Eye (tissue), 1 donor: ENCODE measurements at regions not wholly inside any gene's neighbourhood (a gene's known extent, or its start where the extent isn't known, plus 50 kb on each side); places are given as distances from the start of the nearest gene placed in this dataset.
A peak's percentile ranks its signal among the peaks of the same experiment; 100 is the strongest.
"Not testable (repeated sequence)": the region's sequence is repeated elsewhere in the genome, so short reads cannot be mapped to it uniquely, and the experiment has no call there.

Experiments
- DNase-seq: peaks from one replicate; pipeline ENCODE4 v3.0.0-alpha.2; 2015

DNA sequence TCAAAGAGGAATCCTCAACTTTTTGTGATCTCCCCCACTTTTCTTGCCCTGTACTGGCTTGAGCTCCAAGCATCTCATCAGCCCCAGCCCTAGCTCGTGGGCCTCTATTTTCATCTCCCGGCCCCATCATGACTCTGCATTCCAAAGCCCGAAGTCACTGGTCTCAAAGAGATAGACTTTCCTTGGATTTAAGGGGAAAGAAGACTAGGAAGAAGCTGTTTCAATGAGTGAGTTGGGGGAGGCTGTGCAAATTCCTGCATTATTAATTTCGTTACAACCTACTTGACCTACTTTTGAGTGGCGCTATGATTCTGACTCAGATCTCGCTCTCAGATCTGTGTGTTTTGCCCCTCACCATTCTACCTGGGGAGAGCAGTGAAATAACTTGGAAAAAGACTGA is 266.6 kb upstream of the TBL1XR1 start:
- DNase-seq: peak; percentile 49

DNA sequence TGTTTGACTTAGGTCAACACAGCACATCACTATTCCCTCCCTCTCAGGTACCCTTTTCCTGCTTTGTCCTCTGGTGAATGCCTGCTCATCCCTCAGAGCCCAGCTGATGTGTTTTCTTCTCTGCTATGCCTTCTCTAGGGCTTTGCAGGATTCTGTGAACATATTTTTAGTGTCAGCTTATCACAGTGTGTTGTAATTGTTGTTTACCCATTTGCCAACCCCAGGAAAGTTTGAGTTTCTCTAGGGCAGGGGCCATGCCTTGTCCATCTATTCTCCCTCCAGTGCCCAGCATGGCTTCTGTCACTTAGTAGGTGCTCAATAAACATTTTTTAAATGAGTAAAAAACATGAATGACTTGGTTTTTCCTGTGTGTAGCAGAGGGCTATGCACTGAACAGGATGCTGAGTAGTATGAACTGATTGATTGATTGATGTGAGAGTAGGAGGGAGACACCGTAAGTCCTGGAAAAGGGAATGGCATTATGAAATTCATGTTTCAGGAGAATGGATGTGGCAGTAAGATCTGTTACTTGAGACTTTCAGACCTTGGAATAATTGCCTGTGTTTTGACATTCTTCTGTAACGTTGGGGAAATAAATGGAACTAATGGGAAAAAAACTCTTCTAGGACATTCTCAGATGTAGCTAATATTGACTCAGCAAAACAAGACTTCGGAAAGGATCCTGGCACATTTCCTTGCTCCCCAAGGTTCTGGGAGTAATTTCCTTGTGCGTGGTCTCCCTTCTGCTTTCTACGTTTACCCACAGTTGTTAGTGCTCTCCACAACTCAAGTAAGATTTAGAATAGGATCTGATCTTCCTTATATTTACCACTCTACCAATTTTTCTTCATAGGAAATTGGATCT is 267.3 kb upstream of the TBL1XR1 start:
- no peak for DNase-seq

DNA sequence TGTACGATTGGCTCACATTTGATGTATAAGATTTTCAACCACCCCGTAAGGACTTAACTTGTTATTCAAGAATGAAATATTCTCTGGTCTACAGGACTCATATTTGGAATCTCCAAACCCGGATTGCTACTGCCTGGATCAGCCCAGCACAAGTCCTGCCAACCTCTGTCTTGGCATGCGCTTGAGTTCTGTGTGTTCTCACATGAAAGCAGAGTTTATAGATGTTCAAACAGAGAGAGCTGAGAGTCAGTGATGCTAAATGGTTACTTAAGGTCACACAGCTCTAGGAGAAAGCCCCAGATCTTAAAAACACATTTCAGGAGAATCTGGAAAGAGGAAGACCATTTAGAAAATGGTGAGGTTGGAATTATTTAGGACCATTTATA is 268.0 kb upstream of the TBL1XR1 start:
- no peak for DNase-seq

DNA sequence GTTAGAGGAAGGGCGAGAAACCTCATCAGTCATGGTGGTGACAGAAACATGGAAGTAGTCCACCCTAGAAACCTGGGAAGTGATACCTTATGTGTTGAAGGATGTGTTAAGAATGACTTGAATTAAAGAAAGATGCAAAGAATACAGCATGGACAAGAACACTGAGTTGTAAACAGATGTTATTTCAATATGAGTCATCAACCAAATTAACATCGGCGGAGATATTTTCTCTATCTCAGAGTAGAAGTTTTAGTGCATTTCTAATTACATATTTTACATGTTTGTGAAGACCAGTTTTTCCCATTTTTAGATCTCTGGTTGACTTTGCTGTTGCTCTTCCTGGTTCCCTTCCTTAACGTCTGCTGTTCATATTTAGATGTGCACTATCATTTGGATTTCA is 268.8 kb upstream of the TBL1XR1 start:
- DNase-seq: no peak

DNA sequence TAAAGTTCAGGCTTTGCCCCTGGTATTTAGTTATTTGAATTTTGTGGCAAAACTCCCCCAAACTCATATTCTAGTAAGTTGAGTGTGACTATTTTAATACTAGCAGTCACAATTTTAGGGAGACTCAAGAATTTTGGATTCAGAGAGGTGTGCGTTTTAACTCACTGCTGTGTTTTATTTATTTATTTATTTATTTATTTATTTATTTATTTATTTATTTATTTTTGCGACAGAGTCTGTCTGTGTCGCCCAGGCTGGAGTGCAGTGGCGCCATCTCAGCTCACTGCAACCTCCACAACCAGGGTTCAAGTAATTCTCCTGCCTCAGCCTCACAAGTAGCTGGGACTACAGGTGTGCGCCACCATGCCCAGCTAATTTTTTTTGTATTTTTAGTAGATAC is 269.3 kb upstream of the TBL1XR1 start:
- DNase-seq: not testable (repeated sequence)

DNA sequence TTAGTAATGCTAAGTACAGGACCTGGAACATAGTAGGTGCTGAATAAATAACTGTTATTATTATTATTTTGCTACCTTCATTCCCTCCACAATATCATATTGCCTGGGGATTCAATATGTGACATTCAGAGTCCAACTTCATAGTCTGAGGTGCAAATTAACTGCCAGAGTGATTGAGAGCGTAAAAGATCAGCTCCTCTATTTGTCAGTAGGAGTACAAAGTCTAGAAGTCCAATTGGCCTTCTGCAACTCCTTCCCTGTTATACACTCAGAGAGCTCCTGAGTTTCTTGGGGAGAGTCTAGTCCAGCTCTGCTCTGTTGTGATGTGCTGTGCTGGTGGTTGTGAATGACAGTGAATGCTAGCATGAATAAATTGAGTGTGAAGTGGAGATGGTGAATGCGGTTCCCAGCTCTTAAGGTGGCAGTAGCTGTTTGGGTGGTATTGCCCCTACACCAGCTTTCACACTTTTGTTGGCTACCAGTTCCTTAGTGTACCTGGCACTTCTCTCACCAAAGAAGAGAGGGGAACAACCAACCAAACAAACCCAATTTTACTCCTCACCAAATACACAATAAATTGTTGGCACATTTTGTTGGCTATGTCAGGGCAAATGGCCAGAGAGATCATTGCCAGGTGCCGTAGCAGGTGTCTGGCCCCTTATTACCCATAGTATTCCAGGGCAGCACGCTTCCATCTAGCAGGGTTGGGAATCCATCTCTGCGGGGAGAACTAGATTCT is 270.1 kb upstream of the TBL1XR1 start:
- no peak for DNase-seq

DNA sequence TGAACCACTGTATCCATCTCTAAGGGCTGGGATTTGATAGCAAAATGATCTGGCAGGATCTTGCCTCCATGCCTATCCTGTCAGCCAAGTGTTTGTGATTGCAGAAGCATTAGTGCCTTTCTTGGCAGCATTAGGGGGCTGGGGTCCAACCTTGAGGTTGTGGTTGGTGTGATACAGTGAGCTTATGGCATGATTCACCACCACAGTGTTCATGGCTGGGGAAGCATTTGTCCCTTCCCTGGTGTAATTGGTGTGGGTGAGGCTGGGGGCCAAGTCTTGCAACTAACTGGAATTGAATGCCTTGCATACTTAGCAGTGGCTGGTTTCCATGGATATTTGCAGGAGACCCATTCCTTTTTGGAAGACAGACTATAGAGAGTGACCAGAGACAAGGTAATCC is 271.0 kb upstream of the TBL1XR1 start:
- no peak for DNase-seq

DNA sequence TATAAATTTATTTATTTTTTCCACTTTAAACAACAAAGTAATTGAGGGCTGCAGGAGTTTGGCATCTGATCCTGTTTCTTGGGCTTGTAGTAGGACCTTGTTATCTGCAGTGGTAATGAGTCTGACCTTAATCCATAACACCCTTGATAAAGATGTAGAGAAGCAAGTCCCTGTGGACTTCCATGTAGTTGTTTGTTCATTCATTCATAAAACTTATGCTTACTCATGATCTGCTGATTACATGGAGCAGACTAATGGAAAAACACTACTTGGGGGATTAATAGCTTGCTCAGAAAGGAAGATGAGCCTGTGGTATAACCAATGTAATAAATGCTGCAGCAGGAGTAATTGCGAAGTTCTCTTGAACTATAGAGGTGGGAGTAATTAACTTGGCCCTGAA is 271.5 kb upstream of the TBL1XR1 start:
- DNase-seq: no peak

DNA sequence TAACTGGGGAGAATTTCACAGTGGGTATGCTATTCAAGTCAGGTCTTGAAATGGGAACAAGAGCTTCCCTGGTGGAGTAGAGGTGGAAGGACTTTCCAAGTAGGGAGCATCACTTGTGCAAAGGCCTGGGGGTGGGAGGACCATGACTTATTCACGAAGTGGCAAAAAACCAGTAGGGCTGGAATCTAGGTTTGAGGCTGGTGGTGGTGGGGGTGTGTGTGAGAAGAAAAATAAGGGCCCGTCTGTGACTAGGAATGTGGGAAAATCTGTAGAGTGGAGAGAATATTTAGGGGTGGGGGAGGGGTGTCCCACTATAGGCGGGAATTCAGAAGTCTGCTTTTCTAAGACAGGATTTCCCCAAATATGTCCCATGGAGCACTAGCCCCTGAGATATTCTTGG is 271.9 kb upstream of the TBL1XR1 start:
- no peak for DNase-seq

DNA sequence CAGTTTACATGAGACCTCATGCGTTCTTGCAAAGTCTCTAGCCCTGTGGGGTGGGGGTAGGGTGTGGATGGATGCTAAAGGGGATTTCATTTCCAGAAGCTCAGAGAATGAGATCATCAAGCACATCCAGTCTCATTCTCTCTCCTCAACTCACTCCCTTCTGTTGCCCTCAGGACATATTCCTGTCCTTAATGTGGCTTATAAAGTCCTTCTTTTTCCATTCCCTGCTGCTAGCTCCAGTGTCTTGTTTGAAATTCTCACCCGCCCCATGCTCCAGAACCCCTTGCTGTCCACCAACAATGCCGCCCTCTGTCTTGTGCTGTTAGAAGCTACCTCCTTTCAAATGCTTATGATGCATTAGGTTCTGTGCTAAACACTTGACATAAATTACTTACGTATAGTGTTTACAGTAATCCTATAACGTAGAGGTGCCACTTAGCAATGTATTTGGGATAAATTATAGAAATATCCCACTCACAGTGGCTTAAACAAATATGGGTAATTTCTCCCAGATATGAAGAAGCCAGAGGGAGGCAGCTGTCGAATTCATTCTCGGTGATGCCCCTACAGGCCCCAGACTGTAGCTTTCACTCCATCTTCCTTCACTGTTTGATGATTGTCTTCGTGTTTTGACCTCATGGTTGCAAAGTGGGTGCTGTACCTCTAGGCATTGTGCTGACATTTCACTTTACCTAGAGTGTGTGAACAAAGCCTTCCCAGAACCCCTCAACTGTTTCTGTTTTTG is 273.1 kb upstream of the TBL1XR1 start:
- no peak for DNase-seq

DNA sequence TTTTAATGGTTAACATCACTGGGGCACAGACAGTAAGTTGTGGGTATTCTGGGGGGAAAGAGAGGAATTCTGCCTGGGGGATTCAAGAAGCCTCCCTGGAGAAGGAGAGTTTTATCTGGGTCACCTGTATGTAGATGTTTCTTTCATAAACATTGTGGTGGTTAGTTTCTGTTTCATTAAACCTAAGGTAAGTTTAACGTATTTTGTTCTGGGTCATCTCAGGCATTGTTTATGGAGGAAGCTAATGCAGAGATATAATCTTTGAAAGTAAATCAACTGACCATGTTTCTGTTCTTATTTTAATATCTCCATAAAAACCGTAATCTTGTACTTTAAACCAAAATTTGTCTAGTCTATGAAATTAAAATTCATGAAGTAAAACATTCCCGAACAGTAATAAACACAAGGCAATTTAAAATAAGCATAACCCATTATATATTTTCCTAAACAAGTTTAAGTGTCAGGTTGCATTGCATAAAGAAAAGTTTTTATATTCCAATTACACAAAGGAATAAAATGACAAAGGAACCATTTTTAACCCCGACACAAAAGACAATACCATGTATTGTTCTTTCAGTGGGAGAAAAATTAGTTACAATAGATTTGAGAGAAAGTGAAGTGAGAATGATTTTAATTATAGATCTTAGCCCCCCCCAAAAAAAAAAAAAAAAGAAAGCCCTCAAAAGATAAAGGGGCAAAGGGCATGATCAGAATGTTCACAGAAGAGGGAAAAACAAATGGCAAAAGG is 274.6 kb upstream of the TBL1XR1 start:
- no peak for DNase-seq

DNA sequence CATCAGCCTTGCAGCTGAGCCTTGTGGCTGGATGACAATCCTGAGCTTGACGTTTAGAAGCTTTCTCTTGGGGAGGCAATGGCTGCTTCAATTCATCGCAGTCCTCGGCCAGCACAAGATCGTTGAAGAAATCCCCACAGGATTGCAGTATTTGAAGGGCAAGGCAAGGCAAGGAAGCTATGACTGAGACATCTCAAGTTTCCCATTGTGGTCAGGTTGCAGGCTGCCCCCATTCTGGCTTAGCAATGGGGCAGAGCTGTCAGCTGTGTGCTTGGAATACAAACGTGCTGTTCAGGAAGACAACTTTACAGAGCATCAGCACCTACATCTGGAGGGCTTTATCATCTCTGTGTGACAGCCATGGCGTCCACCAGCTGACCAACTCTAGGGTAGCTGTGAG is 275.9 kb upstream of the TBL1XR1 start:
- DNase-seq: peak; percentile 43

DNA sequence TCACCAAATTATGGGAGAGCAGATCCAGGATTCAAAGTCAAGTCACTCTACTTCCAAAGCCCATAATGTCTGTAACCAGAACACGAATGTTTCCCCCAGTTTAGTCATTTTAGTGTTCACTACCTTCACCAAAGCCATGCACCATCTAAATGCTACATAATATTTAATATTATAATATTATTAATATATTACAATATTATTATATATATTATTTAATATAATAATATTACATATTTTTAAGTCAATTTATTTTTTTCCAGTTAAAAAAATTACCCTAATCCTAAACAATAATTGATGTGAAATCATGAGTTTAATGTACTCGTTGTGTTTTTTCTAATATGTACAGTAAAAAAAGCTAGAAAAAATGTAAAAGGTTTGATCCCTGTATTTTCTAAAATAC is 276.6 kb upstream of the TBL1XR1 start:
- no peak for DNase-seq

DNA sequence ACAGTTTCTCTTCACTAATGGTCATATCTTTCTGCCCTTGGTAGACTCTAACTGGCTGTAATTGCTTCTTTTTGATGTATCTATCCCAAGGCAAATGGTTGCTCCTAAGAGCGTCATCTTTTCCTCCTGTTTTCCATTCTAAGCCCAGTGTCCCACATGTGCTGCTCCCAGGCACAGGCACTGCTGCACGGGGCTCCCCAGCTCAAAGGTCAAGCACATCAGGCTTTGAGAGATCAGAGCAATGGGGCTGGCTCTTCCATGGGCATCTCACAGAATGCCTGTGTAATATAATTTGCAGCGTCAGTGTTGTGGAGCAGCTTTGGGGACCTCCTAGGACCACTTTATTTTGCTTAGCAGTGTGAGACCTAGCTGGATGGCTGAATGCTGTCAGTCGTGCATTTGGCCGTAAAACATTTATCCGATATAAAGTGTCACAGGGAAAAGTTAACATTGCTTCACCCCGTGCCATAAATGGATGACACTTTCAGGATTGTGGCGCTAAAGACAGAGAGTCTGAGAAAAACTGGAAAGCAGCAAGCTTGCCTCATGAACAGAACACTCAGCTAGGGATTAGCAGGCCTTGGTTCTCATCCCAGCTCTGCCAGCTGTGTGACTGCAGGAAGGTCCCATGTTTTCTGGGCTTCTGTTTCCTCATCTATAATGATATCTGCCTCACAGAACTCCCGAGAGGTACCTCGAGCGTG is 277.5 kb upstream of the TBL1XR1 start:
- DNase-seq: no peak

DNA sequence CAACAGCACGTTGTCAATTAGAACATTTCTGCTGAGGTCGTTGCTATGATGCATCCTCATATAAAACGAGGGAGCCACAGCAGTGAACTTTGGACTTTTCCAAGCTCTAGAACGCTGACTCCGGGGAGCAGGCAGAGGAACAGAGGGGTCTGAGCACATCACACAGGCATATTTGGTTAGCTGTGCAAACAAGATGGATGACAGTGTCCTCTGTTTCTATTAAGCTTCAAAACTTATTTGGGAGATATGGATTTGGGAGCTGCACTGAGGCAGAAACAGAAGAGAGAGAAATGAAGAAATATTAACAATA is 278.0 kb upstream of the TBL1XR1 start:
- no peak for DNase-seq

DNA sequence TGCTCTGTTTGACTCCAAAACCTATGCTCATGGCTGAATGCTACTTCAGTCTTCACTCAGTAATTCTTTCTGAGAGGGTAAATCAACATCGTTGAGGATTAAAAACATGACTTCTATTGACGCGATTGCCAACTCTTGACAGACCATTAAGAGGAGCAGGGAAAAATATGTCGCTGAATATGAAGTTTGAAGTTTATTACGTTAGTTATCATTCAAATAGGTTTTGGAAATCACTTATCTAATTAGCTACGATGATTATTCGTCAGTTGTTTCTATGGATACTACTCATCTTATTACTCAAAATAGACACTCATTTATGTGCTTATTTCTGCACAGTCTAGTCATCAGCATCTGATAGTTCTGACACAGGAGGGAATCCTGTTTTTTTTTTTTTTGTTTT is 279.2 kb upstream of the TBL1XR1 start:
- no peak for DNase-seq

DNA sequence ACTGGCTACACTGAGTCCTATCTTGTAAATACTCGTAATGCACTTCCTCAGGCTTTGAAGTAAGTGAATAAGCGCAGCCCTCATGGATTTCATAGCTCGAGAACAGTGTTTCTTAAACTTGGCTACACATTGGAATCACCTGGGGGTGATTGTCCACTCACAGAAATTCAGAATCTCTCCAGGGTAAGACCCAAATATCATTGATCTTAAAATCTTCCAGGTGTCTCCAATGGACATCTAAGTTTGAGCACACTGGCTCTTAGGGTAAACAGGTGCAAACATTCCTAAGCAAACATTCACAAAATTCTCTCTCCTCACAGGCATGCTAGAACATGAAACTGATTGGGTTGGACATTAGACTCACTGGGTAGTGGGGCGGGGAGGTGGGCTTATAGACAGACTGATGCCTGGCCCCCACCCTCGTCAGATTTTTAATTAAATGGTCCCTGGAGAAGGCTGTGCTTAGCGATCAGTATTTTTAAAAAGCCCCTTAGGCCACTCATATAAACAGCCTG is 279.7 kb upstream of the TBL1XR1 start:
- DNase-seq: no peak

DNA sequence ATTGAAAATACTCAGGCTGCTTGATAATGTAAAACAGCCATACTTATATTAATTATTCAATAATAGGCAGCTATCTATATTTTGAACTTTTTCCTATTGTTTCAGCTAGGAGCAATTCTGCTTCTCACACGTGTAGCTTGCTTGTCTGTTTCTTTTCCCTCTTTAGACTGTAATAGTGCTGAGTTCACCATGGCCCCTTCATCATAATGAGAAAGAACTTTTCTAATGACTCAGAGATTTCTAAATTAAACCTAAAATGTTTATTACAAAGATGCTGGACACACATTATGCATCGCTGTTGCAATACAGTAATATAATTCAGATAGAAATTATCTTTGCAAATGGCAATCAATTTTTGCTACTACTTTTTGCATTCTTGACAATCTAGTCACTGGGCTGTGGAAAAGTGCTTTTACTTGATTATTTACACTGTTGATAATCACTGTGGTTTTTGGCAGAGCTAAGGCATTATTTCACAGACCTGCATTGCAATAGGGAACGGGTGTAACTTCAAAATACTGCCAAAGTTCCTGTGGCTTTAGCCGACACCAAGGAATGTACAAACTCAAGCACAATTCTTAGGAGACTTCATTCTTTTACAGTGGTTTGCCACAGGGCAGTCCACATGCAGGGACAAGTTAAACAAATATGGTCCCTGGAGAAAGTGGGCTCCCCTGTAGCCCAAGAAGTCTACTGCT is 281.0 kb upstream of the TBL1XR1 start:
- DNase-seq: peak; percentile 79

DNA sequence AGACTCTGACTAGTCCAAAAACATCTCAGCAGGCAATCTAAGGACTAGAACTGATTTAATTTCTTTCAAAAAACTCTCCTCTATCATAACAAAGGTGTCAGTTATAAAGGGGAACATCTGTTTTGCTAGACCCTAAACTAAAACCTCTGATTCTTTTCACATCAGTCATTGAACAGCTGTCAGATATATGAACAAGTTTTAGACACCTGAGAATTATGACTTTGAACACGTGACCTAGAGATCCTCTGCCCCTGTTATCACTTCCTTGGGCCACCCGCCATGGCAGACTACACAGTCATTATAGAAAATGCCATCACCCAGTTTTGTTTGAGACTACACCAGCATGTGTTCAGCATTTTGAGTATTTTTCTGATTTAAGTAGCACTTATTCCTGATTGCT is 282.3 kb upstream of the TBL1XR1 start:
- no peak for DNase-seq

DNA sequence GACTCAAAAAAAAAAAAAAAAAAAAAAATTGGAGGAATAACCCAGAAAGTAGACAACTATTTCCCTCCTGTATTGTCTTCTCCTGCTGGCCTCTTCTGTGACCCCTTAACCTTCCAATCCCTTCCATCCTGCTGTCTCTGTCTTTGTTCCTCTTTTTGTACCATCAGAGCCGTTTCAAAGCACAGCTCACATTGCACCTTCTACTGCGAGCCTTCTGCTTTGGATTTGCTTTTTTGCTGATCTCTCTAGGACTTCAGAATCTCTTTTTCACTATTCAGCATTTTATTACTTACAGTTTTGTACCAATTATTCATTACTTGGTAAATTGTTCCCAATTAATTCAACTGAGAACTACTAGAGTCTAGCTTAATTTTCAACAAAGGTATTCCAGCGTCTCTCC is 284.0 kb upstream of the TBL1XR1 start:
- DNase-seq: no peak

DNA sequence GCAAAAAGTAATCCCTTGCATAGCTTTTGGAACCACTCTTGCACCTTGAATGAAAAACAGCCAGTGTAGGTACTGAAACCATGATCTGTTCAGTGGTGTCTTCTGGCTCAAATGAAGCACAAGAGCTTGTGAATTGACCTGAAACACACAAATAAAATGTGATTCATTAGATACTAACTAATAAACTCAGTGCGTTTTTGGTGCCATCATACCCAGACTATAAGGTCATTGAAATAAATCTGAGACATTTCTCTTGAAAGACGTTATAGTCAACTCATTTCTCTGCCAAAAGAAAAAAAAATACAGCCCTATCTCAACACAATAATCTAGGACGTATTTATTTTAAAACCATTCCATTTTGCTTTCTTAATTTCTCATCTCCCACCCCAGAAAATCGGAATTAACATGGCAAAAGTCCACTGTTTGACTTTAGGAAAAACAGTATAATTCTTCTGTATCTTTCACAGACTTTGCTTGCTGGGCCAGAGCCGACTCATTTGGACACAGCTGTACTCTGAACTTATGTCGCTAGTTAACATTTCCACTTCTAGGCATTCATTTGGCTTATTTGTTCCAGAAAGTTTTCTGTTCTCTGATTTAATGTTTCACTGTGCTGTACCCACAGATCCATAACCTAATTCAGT is 284.9 kb upstream of the TBL1XR1 start:
- DNase-seq: no peak
